AG08396 (cell line): ENCODE measurements at regions not wholly inside any gene's neighbourhood (a gene's known extent, or its start where the extent isn't known, plus 50 kb on each side); places are given as distances from the start of the nearest gene placed in this dataset.
"Not testable (repeated sequence)": the region's sequence is repeated elsewhere in the genome, so short reads cannot be mapped to it uniquely, and the experiment has no call there.

Source experiments
- DNase-seq: peaks from one replicate; pipeline ENCODE4 v3.0.0; 2012; ENCODE audit warnings: low spot score, mixed read lengths

GRCh38 chr2:60357996-60358395 is 195.5 kb downstream of the BCL11A start:
- no peak for DNase-seq

- no peak for DNase-seq
These were observed 197.1 kb downstream of the BCL11A start for GRCh38 chr2:60356346-60356745.

GRCh38 chr2:60355849-60356261 is 197.6 kb downstream of the BCL11A start:
- no peak for DNase-seq

GRCh38 chr2:60354713-60355112 is 198.7 kb downstream of the BCL11A start:
- DNase-seq, result no peak

- DNase-seq, result no peak
These were observed 199.6 kb downstream of the BCL11A start for GRCh38 chr2:60353863-60354262.

- no peak for DNase-seq
These were observed 200.1 kb downstream of the BCL11A start for GRCh38 chr2:60353406-60353800.

- no peak for DNase-seq
These were observed 200.7 kb downstream of the BCL11A start for GRCh38 chr2:60352491-60353405.

- no peak for DNase-seq
These were observed 201.7 kb downstream of the BCL11A start for GRCh38 chr2:60351802-60352201.

GRCh38 chr2:60351321-60351720 is 202.1 kb downstream of the BCL11A start:
- DNase-seq, result no peak

- DNase-seq, result no peak
These were observed 202.7 kb downstream of the BCL11A start for GRCh38 chr2:60350791-60351190.

GRCh38 chr2:60347781-60348180 is 205.7 kb downstream of the BCL11A start:
- DNase-seq, result no peak

- DNase-seq, result not testable (repeated sequence)
These were observed 211.0 kb downstream of the BCL11A start for GRCh38 chr2:60342491-60342890.

GRCh38 chr2:60341151-60341550 is 212.3 kb downstream of the BCL11A start:
- no peak for DNase-seq

GRCh38 chr2:60339286-60339685 is 214.2 kb downstream of the BCL11A start:
- DNase-seq, result no peak

GRCh38 chr2:60337142-60337497 is 216.3 kb downstream of the BCL11A start:
- no peak for DNase-seq

GRCh38 chr2:60336442-60337141 is 216.9 kb downstream of the BCL11A start:
- no peak for DNase-seq

GRCh38 chr2:60335533-60336237 is 217.8 kb downstream of the BCL11A start:
- no peak for DNase-seq

GRCh38 chr2:60334610-60335009 is 218.8 kb downstream of the BCL11A start:
- DNase-seq, result no peak

GRCh38 chr2:60333264-60333663 is 220.2 kb downstream of the BCL11A start:
- DNase-seq, result no peak

- no peak for DNase-seq
These were observed 222.2 kb downstream of the BCL11A start for GRCh38 chr2:60331115-60331809.

GRCh38 chr2:60329225-60329624 is 224.2 kb downstream of the BCL11A start:
- DNase-seq, result no peak

GRCh38 chr2:60324536-60324935 is 228.9 kb downstream of the BCL11A start:
- no peak for DNase-seq
